GM18498 (cell line): ENCODE measurements at regions not wholly inside any gene's neighbourhood (a gene's known extent, or its start where the extent isn't known, plus 50 kb on each side); places are given as distances from the start of the nearest gene placed in this dataset.
"Not testable (repeated sequence)": the region's sequence is repeated elsewhere in the genome, so short reads cannot be mapped to it uniquely, and the experiment has no call there.

Experiments
- ATAC-seq: cut with Tn5 transposase; IDR thresholded peaks from one replicate; pipeline ENCODE4 v1.9.1; 2021; ENCODE audit warnings: mild to moderate bottlenecking, moderate library complexity; ENCODE audit not compliant: unreplicated experiment

- no peak for ATAC-seq
Measured at GRCh38 chr12:45490232-45490881, 239.1 kb upstream of the ARID2 start.

- ATAC-seq: no peak
Measured at GRCh38 chr12:45494279-45494678, 235.2 kb upstream of the ARID2 start.

DNA sequence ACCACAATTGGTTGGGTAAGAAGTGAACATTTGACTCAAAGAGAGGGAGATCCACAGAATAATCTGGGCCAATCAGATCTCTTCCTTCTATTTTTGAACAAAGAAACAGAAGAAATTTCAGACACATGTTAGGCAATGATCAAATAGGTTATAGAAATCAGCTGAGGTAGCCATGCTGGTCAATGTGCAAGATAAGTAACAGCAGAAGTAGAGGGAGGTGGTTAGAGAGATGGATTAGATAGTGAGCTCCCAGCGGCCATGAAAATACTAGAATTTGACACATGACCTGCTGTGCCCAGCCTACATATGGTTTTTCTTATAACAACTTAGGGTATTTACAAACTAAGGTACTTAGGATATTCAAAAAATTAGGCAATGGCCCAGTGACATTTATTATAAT is 230.9 kb upstream of the ARID2 start:
- no peak for ATAC-seq

- ATAC-seq: no peak
Measured at GRCh38 chr12:45502481-45503128, 226.9 kb upstream of the ARID2 start.

DNA sequence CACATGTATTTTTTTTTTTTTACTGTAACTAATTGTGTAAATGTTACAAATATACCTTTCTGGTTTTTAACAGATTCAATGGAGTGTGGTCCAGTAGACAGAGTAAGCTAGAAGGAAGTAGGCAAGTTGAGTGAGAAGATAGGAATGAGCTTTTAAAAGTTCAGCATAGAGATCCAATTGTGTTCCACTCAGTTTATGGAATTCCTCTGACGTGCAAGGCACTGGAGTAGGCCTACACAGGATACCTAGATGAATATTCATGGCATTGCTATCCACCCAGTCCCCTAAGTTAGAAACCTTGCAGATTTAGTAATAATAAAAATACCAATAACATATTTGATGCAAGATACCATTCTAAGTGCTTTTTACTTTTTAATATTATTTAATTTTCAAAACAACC is 225.6 kb upstream of the ARID2 start:
- ATAC-seq: no peak

GRCh38 chr12:45504316-45505010 is 225.0 kb upstream of the ARID2 start:
- ATAC-seq: no peak

DNA sequence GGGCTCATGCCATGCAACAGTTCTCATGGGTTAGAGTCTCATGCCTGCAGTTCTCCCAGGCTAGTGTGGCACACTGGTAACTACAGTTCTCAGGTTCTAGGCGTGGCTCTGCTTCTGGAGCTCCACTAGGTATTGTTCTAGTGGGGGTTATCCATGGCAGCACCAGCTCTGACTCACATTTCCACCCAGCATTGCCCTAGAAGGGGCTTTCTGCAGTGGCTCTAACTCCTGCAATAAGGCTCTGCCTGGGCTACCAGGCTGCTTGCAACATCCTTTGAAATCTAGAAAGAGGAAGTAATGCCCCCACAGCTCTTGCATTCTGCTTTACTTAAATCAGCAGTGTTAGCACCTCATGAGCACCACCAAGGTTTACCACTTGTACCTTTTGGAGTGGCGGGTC is 220.3 kb upstream of the ARID2 start:
- no peak for ATAC-seq

GRCh38 chr12:45509621-45510020 is 219.9 kb upstream of the ARID2 start:
- ATAC-seq: no peak

DNA sequence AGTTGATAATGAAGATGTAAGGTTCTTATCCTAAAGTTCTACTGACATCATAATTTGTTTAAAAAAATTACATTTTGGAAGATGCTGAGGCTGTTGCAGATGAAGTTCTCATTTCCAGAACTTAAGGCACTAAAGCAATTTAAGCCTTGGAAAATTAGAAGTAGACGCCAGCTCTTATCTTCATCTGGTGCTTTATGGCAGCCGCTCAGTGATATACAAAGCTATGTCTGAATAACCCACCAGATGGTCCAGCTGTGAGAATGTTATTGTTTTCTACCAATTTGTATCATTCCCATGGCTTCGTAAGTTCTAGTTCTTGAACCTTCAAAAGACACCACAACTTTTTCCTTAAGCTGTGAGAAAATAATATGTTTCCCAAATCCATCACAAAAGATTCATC is 212.1 kb upstream of the ARID2 start:
- ATAC-seq: no peak

DNA sequence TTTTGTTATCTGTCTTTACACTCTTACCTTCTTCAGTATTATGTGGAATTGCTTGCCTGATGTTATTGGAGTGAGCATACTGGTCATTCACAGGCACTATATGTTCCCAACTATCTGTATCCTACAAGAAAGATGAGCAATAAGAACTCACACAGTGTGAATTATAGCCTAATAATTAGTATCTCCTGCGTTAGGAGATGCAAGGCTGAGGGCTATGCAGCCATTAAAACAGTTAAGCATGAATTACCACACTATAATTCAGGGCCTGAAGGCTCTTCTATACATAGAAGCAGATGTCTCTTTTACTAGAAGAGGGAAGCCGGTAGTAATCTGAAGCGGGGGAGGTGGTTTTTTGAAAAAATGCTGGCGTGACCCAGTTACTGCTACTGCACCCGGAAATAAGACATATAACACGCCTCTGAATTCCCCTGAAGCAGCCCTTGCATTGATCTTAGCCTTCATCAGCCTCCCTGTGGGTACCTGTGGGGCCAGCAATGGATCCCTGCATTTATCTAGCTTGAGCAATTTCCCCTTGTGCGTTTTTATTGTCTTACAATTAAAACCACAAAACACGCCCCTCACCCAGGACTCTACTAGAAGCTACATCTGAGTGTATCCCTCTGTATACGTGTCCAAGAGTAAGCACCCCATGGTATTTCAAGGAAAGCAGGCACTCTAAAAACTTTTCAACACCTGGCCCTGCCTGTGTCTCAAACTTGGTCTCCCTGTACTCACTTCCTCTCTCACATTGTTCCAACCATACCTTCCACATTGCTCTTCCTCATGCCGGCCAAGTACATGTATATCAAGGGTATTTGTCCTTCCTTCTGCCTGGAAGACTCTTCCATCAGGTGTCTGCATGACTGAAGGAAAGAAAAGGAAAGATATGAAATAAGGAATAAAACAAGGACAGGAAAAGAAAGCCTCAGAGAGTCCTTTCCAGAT is 210.9 kb upstream of the ARID2 start:
- peak; percentile 69 for ATAC-seq

DNA sequence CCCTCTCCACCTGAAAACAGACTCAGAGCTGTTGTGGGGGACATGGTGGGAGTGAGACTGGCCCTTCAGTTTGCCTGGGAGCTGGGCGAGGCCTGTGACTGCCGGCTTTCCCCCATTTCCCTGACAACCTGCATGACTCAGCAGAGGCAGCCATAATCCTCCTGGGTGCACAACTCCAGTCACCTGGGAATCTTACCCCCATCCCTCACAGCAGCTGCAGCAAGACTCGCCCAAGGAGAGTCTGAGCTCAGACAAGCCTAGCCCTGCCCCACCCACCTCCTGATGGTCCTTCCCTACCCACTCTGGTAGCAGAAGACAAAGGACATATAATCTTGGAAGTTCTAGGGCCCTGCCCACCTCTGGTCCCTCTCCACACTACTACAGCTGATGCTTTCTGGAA is 207.3 kb upstream of the ARID2 start:
- no peak for ATAC-seq

- not testable (repeated sequence) for ATAC-seq
Measured at GRCh38 chr12:45526823-45527222, 202.7 kb upstream of the ARID2 start.

- ATAC-seq: no peak
Measured at GRCh38 chr12:45532113-45532512, 197.4 kb upstream of the ARID2 start.

DNA sequence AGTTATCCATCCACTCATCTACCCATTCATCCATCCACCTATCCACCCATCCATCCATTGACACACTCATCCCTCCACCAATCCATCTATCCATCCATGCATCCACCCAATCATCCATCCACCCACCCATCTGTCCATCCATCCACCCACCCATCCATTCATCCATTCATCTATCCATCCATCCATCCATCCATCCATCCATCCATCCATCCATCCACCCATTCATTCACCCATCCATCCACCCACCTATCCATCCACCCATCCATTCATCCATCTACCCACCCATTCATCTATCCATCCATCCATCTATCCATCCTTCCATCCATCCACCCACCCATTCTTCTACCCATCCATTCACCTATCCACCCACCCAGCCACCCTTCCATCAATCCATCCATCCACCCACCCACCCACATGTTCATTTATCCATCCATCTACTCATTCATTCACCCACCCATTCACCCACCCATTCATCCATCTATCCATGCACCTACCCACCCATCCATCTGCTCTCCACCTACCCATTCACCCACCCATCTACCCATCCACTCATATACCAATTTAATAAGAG is 193.8 kb upstream of the ARID2 start:
- ATAC-seq: no peak

GRCh38 chr12:45536284-45536683 is 193.2 kb upstream of the ARID2 start:
- no peak for ATAC-seq

- no peak for ATAC-seq
Measured at GRCh38 chr12:45540661-45541341, 188.7 kb upstream of the ARID2 start.

DNA sequence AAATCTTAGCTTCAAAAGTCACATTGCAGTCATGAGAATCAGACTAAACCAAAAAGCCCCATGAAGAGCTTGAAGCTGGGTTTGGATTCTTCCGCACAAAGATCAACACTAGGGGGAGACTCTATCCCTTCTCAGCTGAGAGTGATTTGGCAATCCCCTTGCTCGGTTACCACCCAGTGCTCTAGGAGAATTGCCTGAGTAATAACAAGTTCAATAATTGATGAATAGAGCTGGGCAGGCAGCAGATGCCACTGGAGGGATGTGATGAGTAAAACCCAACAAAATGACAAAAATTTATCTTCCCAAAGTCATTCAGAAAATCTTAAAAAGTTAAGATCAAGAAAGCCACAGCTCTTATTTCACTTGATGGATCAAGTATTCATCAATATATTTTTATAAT is 185.6 kb upstream of the ARID2 start:
- peak; percentile 94 for ATAC-seq

DNA sequence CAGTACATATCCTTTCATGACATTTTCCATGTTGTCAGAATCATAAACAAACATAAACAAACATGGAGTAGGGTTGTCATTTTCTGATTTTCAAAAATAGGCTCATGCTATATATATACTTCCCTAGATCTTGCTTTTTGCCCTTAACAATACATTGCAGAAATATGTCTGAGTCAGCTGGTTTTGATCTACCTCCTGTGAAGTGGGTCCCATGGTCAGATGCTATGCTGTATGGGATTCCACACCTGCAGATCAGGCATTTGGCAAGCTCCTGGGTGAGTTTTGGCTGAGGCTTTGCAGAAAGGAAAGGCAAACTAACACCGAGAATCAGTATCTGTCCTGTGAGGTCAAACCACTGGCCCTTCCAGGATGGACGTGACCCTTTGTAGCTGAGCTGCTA is 183.0 kb upstream of the ARID2 start:
- ATAC-seq: no peak

DNA sequence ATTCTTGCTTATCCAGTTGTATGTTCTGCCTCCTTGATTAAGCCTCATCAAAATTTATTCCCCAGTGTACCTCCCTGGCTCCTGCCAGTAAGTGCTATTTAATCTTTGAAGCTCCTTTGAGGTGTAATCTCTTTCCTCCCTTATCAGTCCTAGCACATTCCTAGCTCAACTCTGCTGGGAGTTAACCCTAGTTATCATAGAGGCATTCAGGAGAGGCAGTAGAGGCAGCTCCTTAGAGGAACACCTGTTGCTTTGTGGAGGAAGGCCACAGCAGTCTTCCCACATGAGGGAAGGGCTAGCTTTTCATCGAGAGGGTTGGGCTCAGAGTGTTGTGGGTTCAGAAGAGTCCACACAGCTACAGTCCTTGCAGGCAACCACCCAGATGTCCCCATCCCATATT is 182.4 kb upstream of the ARID2 start:
- ATAC-seq: no peak

- no peak for ATAC-seq
Measured at GRCh38 chr12:45547822-45548221, 181.7 kb upstream of the ARID2 start.
